Upper lobe of left lung (tissue), 4 donors: ENCODE measurements at regions not wholly inside any gene's neighbourhood (a gene's known extent, or its start where the extent isn't known, plus 50 kb on each side); places are given as distances from the start of the nearest gene placed in this dataset.

Source experiments
- CTCF ChIP-seq, 6 experiments: fragments of 450-650 bp in 4 of 6; fragments of 200-600 bp in 2 of 6; sonication (generic) in 2 of 6; IDR thresholded peaks; one replicate each; pipeline ENCODE4 v1.5.1; 2016 to 2019; ENCODE audit warnings: antibody characterized with exemption in 6 of 6
- EP300 ChIP-seq, 4 donors: sonication (generic); formaldehyde crosslinking; IDR thresholded peaks; one replicate each; pipeline ENCODE4 v1.5.1; 2017; ENCODE audit warnings: antibody characterized with exemption in 4 of 4, control low read depth in 2 of 4
- POLR2A ChIP-seq, 4 donors: fragments of 450-650 bp; IDR thresholded peaks; one replicate each; pipeline ENCODE4 v1.5.1; 2016 to 2017; ENCODE audit warnings: antibody characterized with exemption in 4 of 4, mild to moderate bottlenecking in 2 of 4
- POLR2AphosphoS5 ChIP-seq, 2 donors: sonication (generic); formaldehyde crosslinking; IDR thresholded peaks; one replicate each; pipeline ENCODE4 v1.5.1; 2017; ENCODE audit warnings: antibody characterized with exemption in 2 of 2

- no peak for TF ChIP-seq POLR2A (IDR thresholded peaks at IDR 0.05)
- no peak for TF ChIP-seq CTCF (IDR thresholded peaks at IDR 0.05)
- no peak for TF ChIP-seq POLR2AphosphoS5 (IDR thresholded peaks at IDR 0.05)
- no peak for TF ChIP-seq EP300 (IDR thresholded peaks at IDR 0.05)
Observed at GRCh38 chr2:111688482-111688881, 195.5 kb downstream of the ANAPC1 start.
